ENCODE measurements at regions not wholly inside any gene's neighbourhood (a gene's known extent, or its start where the extent isn't known, plus 50 kb on each side); places are given as distances from the start of the nearest gene placed in this dataset.

DNA sequence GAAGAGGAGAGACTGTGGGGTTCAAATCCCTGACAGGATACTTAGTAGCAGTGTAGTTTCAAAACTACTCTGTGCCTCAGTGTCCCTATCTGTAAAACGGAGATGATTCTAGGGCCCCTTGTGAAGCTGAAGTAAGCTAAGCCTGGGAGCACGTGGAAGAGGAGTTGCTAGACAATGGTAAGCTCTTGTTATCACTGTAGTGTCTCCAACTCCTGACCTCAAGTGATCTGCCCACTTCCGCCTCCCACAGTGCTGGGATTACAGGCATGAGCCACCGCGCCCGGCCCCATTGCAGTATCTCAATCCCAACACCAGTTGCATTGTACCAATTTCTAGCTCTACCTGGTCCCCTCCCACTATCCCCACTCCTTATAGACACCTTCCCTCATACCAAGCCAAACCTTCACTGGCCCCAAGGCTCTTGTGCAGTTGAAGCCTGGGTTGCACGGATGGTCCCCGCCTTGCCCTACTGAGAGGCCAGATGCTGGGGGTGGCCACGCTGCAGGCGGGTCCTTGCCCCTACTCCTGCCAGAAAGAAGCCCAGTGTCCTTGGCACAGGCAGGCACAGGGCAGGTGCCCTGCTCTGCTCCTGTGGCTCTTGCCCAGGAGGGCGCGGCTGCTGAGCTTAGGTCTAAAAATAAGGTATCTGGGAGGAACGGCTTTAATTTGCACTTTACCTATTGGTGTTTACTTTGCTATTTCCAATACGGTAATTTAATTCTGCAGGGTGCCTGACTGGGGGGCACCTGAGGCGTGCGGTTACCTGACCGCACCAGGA lies 118.1 kb downstream of the VEGFA start:
- TF ChIP-seq POLR2A (IDR thresholded peaks at IDR 0.05) = no peak
- TF ChIP-seq, protein P1, sequence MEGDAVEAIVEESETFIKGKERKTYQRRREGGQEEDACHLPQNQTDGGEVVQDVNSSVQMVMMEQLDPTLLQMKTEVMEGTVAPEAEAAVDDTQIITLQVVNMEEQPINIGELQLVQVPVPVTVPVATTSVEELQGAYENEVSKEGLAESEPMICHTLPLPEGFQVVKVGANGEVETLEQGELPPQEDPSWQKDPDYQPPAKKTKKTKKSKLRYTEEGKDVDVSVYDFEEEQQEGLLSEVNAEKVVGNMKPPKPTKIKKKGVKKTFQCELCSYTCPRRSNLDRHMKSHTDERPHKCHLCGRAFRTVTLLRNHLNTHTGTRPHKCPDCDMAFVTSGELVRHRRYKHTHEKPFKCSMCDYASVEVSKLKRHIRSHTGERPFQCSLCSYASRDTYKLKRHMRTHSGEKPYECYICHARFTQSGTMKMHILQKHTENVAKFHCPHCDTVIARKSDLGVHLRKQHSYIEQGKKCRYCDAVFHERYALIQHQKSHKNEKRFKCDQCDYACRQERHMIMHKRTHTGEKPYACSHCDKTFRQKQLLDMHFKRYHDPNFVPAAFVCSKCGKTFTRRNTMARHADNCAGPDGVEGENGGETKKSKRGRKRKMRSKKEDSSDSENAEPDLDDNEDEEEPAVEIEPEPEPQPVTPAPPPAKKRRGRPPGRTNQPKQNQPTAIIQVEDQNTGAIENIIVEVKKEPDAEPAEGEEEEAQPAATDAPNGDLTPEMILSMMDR (IDR thresholded peaks at IDR 0.05) = no peak
